ENCODE measurements at regions not wholly inside any gene's neighbourhood (a gene's known extent, or its start where the extent isn't known, plus 50 kb on each side); places are given as distances from the start of the nearest gene placed in this dataset.
A peak's percentile ranks its signal among the peaks of the same experiment; 100 is the strongest.

GRCh38 chr2:7497178-7497577 lies 580.0 kb downstream of the RNF144A start:
- no peak overlapping the region for H3K14ac ChIP-seq (ENCODE audit: insufficient read depth, low read length)
- no CpG with 5 or more reads among the region's 4 CpGs for WGBS (ENCODE audit: extremely low coverage, insufficient read length, low lambda C conversion rate)
- TF ChIP-seq CTCF (conservative IDR thresholded peaks at IDR 0.05) = no peak
- no peaks in the 10 kb centered on the region for H3K79me1 ChIP-seq (ENCODE audit: insufficient read depth, low read depth, low read length, poor library complexity, severe bottlenecking)
- Mint-ChIP-seq H3K27me3 (ENCODE audit: low read depth) (no peaks in the 10 kb centered on the region), H3K4me3 (no peak overlapping the region), H3K27ac (no peak overlapping the region), H3K4me1 (peaks cover 5 to 6% of the 10 kb centered on the region in 2 experiments), H3K9me3 (peaks cover 3 to 7% of the 10 kb centered on the region in 2 experiments; a peak in 4 of 5 replicates), H3K36me3 (ENCODE audit: insufficient read depth in 1 of 3, low read depth in 3 of 3) (peaks cover 0 to 10% (median 2%) of the 10 kb centered on the region in 3 experiments; a peak in 3 of 7 replicates)
- no peak overlapping the region for H2BK5ac ChIP-seq (ENCODE audit: insufficient read length, low read length)
- no peak overlapping the region for H3K4me2 ChIP-seq (ENCODE audit: insufficient read depth, insufficient read length, low read length)
- H2BK15ac ChIP-seq (ENCODE audit: low read depth, low read length) = no peak overlapping the region
- DNase-seq = no peak
- H3K4ac ChIP-seq (ENCODE audit: low read depth, low read length) = no peak overlapping the region
- H3T11ph ChIP-seq (ENCODE audit: low read length) = no peak overlapping the region
- no peak overlapping the region for H3K27ac ChIP-seq (ENCODE audit: insufficient read length, low read depth, low read length)
- H4K91ac ChIP-seq (ENCODE audit: insufficient read length, low read depth, low read length) = no peak overlapping the region
- H4K20me1 ChIP-seq (ENCODE audit: control insufficient read depth, insufficient read depth, insufficient read length) = no peaks in the 10 kb centered on the region
- peak overlapping the region; percentile 62 for H2AFZ ChIP-seq (ENCODE audit: low read length)
- H2BK20ac ChIP-seq (ENCODE audit: low read depth, low read length, poor library complexity, severe bottlenecking) = no peak overlapping the region
- H2BK120ac ChIP-seq (ENCODE audit: low read depth, low read length, poor library complexity, severe bottlenecking) = no peak overlapping the region
- H3K9ac ChIP-seq (ENCODE audit: extremely low read depth, insufficient read length, low read length) = no peak overlapping the region
- H3K56ac ChIP-seq (ENCODE audit: insufficient read length, low read depth, low read length) = no peak overlapping the region
- no peaks in the 10 kb centered on the region for H3K27me3 ChIP-seq (ENCODE audit: insufficient read depth, low read length)
- no peaks in the 10 kb centered on the region for H3K23me2 ChIP-seq (ENCODE audit: insufficient read length, low read depth, low read length, poor library complexity, severe bottlenecking)
- H3K79me2 ChIP-seq (ENCODE audit: insufficient read depth, low read length) = no peaks in the 10 kb centered on the region
- peaks cover 5% of the 10 kb centered on the region for H3K4me1 ChIP-seq (ENCODE audit: insufficient read depth, low read length)
- H4K5ac ChIP-seq (ENCODE audit: insufficient read length, low read depth, low read length) = no peak overlapping the region
- no peak overlapping the region for H4K8ac ChIP-seq (replicated peaks; ENCODE audit: insufficient read length, low read depth, low read length)
- no peaks in the 10 kb centered on the region for H3K9me3 ChIP-seq (ENCODE audit: control insufficient read depth, low read depth, low read length)
- H3K23ac ChIP-seq (ENCODE audit: insufficient read length, low read depth, low read length) = no peak overlapping the region
- no peak overlapping the region for H2AK5ac ChIP-seq (ENCODE audit: insufficient read length, low read length)
- H3K18ac ChIP-seq (ENCODE audit: insufficient read length, low read depth, low read length) = no peak overlapping the region
- H2BK12ac ChIP-seq (ENCODE audit: insufficient read length, low read depth, low read length) = no peak overlapping the region

Measured in H9 (cell line).